Upper lobe of left lung (tissue), 6 donors: ENCODE measurements at regions not wholly inside any gene's neighbourhood (a gene's known extent, or its start where the extent isn't known, plus 50 kb on each side); places are given as distances from the start of the nearest gene placed in this dataset.
A peak's percentile ranks its signal among the peaks of the same experiment; 100 is the strongest.

Experiments
- ATAC-seq, 2 donors: fragments of 200-7000 bp; cut with Tn5 transposase; one replicate each; pipeline ENCODE4 v1.9.1; 2022; ENCODE audit warnings: mild to moderate bottlenecking in 2 of 2, moderate library complexity in 2 of 2; ENCODE audit not compliant: low FRiP score in 2 of 2
- DNase-seq, 2 donors: peaks; one replicate each; pipeline ENCODE4 v3.0.0-alpha.2; 2019 to 2020
- H3K27ac ChIP-seq, 4 donors: fragments of 200-600 bp; sonication (generic); one replicate each; pipeline ENCODE4 v1.5.1; 2016 to 2019
- H3K27me3 ChIP-seq, 4 donors: fragments of 200-600 bp; sonication (generic); one replicate each; pipeline ENCODE4 v1.5.1; 2017 to 2019
- H3K36me3 ChIP-seq, 4 donors: fragments of 200-600 bp; sonication (generic); one replicate each; pipeline ENCODE4 v1.5.1; 2016 to 2019
- H3K4me1 ChIP-seq, 4 donors: fragments of 200-600 bp; sonication (generic); one replicate each; pipeline ENCODE4 v1.5.1; 2018 to 2019
- H3K4me3 ChIP-seq, 4 donors: fragments of 200-600 bp; sonication (generic); one replicate each; pipeline ENCODE4 v1.5.1; 2017 to 2019; ENCODE audit warnings: mild to moderate bottlenecking in 2 of 4, moderate library complexity in 1 of 4
- H3K9me3 ChIP-seq, 4 donors: fragments of 200-600 bp; sonication (generic); one replicate each; pipeline ENCODE4 v1.5.1; 2018 to 2019
- EP300 ChIP-seq, 4 donors: sonication (generic); formaldehyde crosslinking; IDR thresholded peaks; one replicate each; pipeline ENCODE4 v1.5.1; 2017; ENCODE audit warnings: antibody characterized with exemption in 4 of 4, control low read depth in 2 of 4
- POLR2A ChIP-seq, 4 donors: fragments of 450-650 bp; IDR thresholded peaks; one replicate each; pipeline ENCODE4 v1.5.1; 2016 to 2017; ENCODE audit warnings: antibody characterized with exemption in 4 of 4, mild to moderate bottlenecking in 2 of 4
- POLR2AphosphoS5 ChIP-seq, 2 donors: sonication (generic); formaldehyde crosslinking; IDR thresholded peaks; one replicate each; pipeline ENCODE4 v1.5.1; 2017; ENCODE audit warnings: antibody characterized with exemption in 2 of 2
- WGBS, 2 donors: methylation state at CpG; one replicate each; pipeline ENCODE4 v1.1.5; 2017 to 2018; 5-methylcytosine and 5-hydroxymethylcytosine counted together
- TF ChIP-seq, protein P1 (sequence below), 6 experiments: fragments of 450-650 bp in 4 of 6; fragments of 200-600 bp in 2 of 6; sonication (generic) in 2 of 6; IDR thresholded peaks; one replicate each; pipeline ENCODE4 v1.5.1; 2016 to 2019; ENCODE audit warnings: antibody characterized with exemption in 6 of 6
- donor health status: DM: no; HTN: no; CAD: no; lungs with moderate emphysema.
- donor health status: DM: no; HTN: yes; CAD: no; lungs with severe emphysema.

DNA sequence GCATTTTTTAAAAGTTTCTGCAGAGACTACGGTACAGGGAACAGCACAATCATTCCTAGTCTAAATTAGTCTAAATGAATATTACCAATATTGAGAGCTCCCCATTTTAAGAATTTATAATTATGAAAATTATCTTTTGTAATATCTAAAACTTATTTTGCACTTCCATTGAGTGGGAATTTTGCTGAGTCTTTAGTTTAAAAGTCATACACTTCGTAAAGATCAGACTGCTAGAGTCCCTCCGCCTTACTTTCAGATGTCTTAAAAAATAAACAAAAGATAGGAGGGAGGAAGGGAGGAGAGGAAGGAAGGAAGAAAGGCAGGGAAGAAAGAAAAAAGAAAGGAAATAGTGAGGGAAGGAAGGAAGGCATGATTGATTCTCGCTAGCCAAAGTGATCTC lies 278.2 kb upstream of the PRDM1 start:
- peaks cover 11 to 24% (median 17%) of the 10 kb centered on the region in 4 donors for H3K4me1 ChIP-seq
- TF ChIP-seq, protein P1, sequence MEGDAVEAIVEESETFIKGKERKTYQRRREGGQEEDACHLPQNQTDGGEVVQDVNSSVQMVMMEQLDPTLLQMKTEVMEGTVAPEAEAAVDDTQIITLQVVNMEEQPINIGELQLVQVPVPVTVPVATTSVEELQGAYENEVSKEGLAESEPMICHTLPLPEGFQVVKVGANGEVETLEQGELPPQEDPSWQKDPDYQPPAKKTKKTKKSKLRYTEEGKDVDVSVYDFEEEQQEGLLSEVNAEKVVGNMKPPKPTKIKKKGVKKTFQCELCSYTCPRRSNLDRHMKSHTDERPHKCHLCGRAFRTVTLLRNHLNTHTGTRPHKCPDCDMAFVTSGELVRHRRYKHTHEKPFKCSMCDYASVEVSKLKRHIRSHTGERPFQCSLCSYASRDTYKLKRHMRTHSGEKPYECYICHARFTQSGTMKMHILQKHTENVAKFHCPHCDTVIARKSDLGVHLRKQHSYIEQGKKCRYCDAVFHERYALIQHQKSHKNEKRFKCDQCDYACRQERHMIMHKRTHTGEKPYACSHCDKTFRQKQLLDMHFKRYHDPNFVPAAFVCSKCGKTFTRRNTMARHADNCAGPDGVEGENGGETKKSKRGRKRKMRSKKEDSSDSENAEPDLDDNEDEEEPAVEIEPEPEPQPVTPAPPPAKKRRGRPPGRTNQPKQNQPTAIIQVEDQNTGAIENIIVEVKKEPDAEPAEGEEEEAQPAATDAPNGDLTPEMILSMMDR (IDR thresholded peaks at IDR 0.05), result no peak
- TF ChIP-seq POLR2A (IDR thresholded peaks at IDR 0.05), result no peak
- DNase-seq (no peak), ATAC-seq (no peak)
- 77 to 85% methylated on average over 4 of the region's 4 CpGs for WGBS, 2 donors
- no peaks in the 10 kb centered on the region for H3K9me3 ChIP-seq
- H3K4me3 ChIP-seq, result no peak overlapping the region
- H3K27ac ChIP-seq, result no peak overlapping the region
- H3K36me3 ChIP-seq, result no peaks in the 10 kb centered on the region
- H3K27me3 ChIP-seq, result no peaks in the 10 kb centered on the region

DNA sequence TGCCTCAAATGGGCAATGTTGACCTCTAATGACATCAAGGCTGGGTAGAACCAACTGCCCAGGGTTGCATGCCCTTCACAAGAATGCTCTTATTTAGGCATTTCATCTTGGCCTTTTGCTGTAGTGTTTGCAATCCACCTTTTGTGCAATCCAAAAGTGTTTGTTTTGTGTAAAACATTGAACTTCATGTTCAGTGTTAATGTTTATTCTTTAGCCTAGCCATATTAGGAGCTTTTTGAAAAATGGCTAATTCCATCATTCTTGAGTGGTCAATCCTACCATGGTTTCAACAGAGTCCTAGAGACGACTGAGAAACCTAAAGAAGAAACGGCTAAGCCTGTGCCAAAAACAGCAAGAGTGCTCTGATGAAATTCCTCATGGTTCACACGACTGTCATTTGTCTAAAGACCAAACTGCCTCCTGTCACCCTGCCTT lies 279.6 kb upstream of the PRDM1 start:
- Histone ChIP-seq H3K27ac (no peak overlapping the region), H3K9me3 (no peaks in the 10 kb centered on the region), H3K4me3 (no peak overlapping the region), H3K4me1 (peaks cover 11 to 24% (median 17%) of the 10 kb centered on the region in 4 donors), H3K27me3 (no peaks in the 10 kb centered on the region), H3K36me3 (no peaks in the 10 kb centered on the region)
- DNase-seq (no peak), ATAC-seq (peak in 1 of 2 donors; percentile 79)
- TF ChIP-seq, protein P1 (IDR thresholded peaks at IDR 0.05), result no peak
- TF ChIP-seq POLR2AphosphoS5 (IDR thresholded peaks at IDR 0.05), result no peak
- no peak for TF ChIP-seq POLR2A (IDR thresholded peaks at IDR 0.05)
- TF ChIP-seq EP300 (IDR thresholded peaks at IDR 0.05), result no peak
- WGBS, 2 donors, result 59 to 79% methylated on average over 3 of the region's 3 CpGs

DNA sequence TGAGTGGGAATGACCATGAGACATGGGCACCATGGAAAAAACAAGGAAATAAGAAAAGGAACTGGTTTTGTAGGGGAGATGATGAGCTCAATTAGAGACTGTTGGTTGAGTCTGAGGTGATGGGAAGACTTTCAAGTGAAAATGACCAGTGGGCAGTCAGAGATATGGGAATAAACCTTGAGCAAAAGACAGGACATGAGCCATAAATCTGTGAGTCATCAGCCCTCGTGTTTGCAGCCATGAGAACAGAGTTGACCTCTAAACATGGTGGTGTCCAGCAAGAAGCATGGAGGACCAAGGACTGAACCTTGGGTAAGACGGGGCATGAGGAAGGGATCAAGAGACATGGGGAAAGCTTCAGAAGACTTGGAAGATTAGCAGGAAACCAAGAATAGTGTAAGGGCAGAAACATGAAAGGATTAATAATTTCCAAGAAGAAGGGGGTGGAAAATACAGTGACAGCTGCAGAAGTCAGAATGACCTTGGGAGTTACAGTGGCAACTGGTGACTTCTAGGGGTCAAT lies 280.6 kb upstream of the PRDM1 start:
- ATAC-seq, result no peak
- H3K4me1 ChIP-seq, result peaks cover 11 to 20% (median 16%) of the 10 kb centered on the region in 4 donors
- DNase-seq, result no peak
- no peaks in the 10 kb centered on the region for H3K36me3 ChIP-seq
- no peak overlapping the region for H3K4me3 ChIP-seq
- TF ChIP-seq POLR2AphosphoS5 (IDR thresholded peaks at IDR 0.05), result no peak
- TF ChIP-seq POLR2A (IDR thresholded peaks at IDR 0.05), result no peak
- no peak for TF ChIP-seq EP300 (IDR thresholded peaks at IDR 0.05)
- TF ChIP-seq, protein P1 (IDR thresholded peaks at IDR 0.05), result no peak
- WGBS, 2 donors, result 75 to 89% methylated on average over 2 of the region's 2 CpGs
- no peak overlapping the region for H3K27ac ChIP-seq
- no peaks in the 10 kb centered on the region for H3K9me3 ChIP-seq
- no peaks in the 10 kb centered on the region for H3K27me3 ChIP-seq

DNA sequence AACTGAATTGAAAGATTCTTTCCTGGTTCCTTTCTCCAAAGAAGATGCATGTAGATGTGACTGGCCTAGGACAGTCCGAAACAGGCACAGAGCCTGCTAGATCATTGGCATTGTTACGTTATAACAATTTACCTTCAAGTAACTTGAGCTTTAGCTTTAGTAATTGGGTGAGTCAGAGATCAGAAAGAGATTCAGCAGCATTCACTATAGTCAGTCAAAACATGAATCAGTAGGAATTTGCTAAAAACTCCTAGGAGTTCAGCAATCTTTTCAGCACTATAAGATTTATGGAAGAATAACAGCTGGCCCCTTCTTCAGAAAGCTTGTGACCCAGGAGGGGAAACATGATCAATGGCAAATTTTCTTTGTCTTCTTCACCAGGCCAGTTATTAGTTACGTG lies 281.7 kb upstream of the PRDM1 start:
- WGBS, 2 donors, result 30 to 91% methylated on average over 3 of the region's 3 CpGs

DNA sequence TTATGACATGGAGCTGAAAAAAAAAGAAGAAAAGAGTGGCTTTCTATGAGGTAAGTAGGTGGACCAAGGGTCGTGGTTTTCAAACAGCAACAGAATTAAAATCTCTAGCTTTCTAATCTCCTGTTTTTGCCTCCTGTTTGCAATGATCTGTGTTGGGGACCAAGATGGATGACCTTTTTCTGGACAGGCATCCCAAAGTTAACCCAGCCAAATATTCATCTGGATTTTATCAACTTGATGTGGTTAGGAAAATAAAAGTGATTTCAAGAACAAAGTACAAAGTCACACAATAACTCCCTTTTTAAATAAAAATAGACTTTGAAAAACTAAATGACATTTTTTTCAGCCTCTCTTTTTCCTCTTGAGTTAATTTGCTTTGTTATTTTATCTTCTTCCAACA lies 282.1 kb upstream of the PRDM1 start:
- no peak overlapping the region for H3K27ac ChIP-seq
- peaks cover 0 to 11% (median 1%) of the 10 kb centered on the region in 4 donors for H3K4me1 ChIP-seq
- H3K36me3 ChIP-seq, result no peaks in the 10 kb centered on the region
- TF ChIP-seq POLR2AphosphoS5 (IDR thresholded peaks at IDR 0.05) (no peak), POLR2A (IDR thresholded peaks at IDR 0.05) (no peak), EP300 (IDR thresholded peaks at IDR 0.05) (no peak)
- TF ChIP-seq, protein P1 (IDR thresholded peaks at IDR 0.05), result no peak
- 71 to 89% methylated on average over 1 of the region's 1 CpG for WGBS, 2 donors
- no peaks in the 10 kb centered on the region for H3K9me3 ChIP-seq
- DNase-seq (no peak), ATAC-seq (no peak)
- no peaks in the 10 kb centered on the region for H3K27me3 ChIP-seq
- no peak overlapping the region for H3K4me3 ChIP-seq

More for the DNA sequence above, 281.7 kb upstream of the PRDM1 start:
- DNase-seq (no peak), ATAC-seq (no peak)
- Histone ChIP-seq H3K4me1 (peaks cover under 1 to 10% (median 5%) of the 10 kb centered on the region in 4 donors), H3K36me3 (no peaks in the 10 kb centered on the region), H3K27ac (no peak overlapping the region), H3K27me3 (no peaks in the 10 kb centered on the region), H3K4me3 (no peak overlapping the region), H3K9me3 (no peaks in the 10 kb centered on the region)
- TF ChIP-seq, protein P1 (IDR thresholded peaks at IDR 0.05), result no peak
- TF ChIP-seq EP300 (IDR thresholded peaks at IDR 0.05), result no peak
